IMR-90 (cell line): ENCODE measurements at regions not wholly inside any gene's neighbourhood (a gene's known extent, or its start where the extent isn't known, plus 50 kb on each side); places are given as distances from the start of the nearest gene placed in this dataset.
"Not testable (repeated sequence)": the region's sequence is repeated elsewhere in the genome, so short reads cannot be mapped to it uniquely, and the experiment has no call there.

Experiments
- ATAC-seq: fragments of 200-7000 bp; cut with Tn5 transposase; 2 replicates; pipeline ENCODE4 v1.9.1; 2020; ENCODE audit warnings: low read depth, mild to moderate bottlenecking, moderate library complexity
- BruUV-seq: library from RNA; stranded (reverse); fragments of 400-500 nt; replicated peaks from 2 replicates; lab custom pipeline; 2021; lab: Mats Ljungman, UMichigan
- CTCF ChIA-PET: fragments of 300-600 bp; formaldehyde crosslinking; extraction: SDS; loops from one replicate; lab custom pipeline; 2021; ENCODE audit warnings: antibody characterized with exemption; lab: Yijun Ruan, JAX
- POLR2A ChIA-PET: fragments of 300-600 bp; sonication (Branson Sonifier 250); formaldehyde crosslinking; loops from one replicate; lab custom pipeline; 2022; ENCODE audit warnings: antibody characterized with exemption; ENCODE audit not compliant: unreplicated experiment; lab: Charles Lee
- DNase-seq: peaks from one replicate; pipeline ENCODE4 v3.0.0; 2013
- H2AFZ ChIP-seq: replicated peaks from 2 replicates; pipeline ENCODE3; 2013; ENCODE audit warnings: low read length, mild to moderate bottlenecking; ENCODE audit not compliant: poor library complexity
- H2AK5ac ChIP-seq: 2 replicates; pipeline ENCODE4 v1.6.1; 2013; ENCODE audit warnings: low read depth, low read length, inconsistent platforms
- H2AK9ac ChIP-seq: replicated peaks from 2 replicates; pipeline ENCODE3; 2013; ENCODE audit warnings: mild to moderate bottlenecking, low read depth, low read length, moderate library complexity; ENCODE audit not compliant: poor library complexity
- H2BK120ac ChIP-seq: 2 replicates; pipeline ENCODE4 v1.6.1; 2013; ENCODE audit warnings: low read depth, low read length, inconsistent platforms
- H2BK15ac ChIP-seq: 3 replicates; pipeline ENCODE4 v1.6.1; 2013; ENCODE audit warnings: low read depth, low read length, inconsistent platforms
- H2BK20ac ChIP-seq: 2 replicates; pipeline ENCODE4 v1.6.1; 2013; ENCODE audit warnings: low read depth, mild to moderate bottlenecking, inconsistent platforms, low read length, moderate library complexity
- H2BK5ac ChIP-seq: 2 replicates; pipeline ENCODE4 v1.6.1; 2013; ENCODE audit warnings: mild to moderate bottlenecking, low read depth, low read length, inconsistent platforms; ENCODE audit not compliant: poor library complexity, severe bottlenecking
- H3K14ac ChIP-seq: replicated peaks from 2 replicates; pipeline ENCODE4 v1.6.1; 2013; ENCODE audit warnings: low read depth, low read length, inconsistent platforms
- H3K18ac ChIP-seq: 2 replicates; pipeline ENCODE4 v1.6.1; 2013; ENCODE audit warnings: low read depth, low read length, control low read depth
- H3K23ac ChIP-seq: 2 replicates; pipeline ENCODE4 v1.6.1; 2013; ENCODE audit warnings: low read depth, low read length, inconsistent platforms
- H3K27ac ChIP-seq: 2 replicates; pipeline ENCODE4 v1.5.1; 2013; ENCODE audit warnings: mild to moderate bottlenecking, control low read depth, low read length; ENCODE audit not compliant: insufficient read depth
- H3K27me3 ChIP-seq: 2 replicates; pipeline ENCODE4 v1.6.1; 2013; ENCODE audit warnings: low read length; ENCODE audit not compliant: control insufficient read depth, insufficient read depth
- H3K36me3 ChIP-seq: 2 replicates; pipeline ENCODE4 v1.6.1; 2013; ENCODE audit warnings: low read length, mixed read lengths; ENCODE audit not compliant: control insufficient read depth, insufficient read depth
- H3K4ac ChIP-seq: 2 replicates; pipeline ENCODE4 v1.6.1; 2013; ENCODE audit warnings: low read depth, low read length, inconsistent platforms
- H3K4me1 ChIP-seq: 2 replicates; pipeline ENCODE4 v1.6.1; 2013; ENCODE audit warnings: low read length, mixed read lengths; ENCODE audit not compliant: control insufficient read depth, insufficient read depth
- H3K4me2 ChIP-seq: 2 replicates; pipeline ENCODE4 v1.6.1; 2013; ENCODE audit warnings: low read depth, mild to moderate bottlenecking, control low read depth, low read length, moderate library complexity
- H3K4me3 ChIP-seq: 2 replicates; pipeline ENCODE4 v1.5.1; 2013; ENCODE audit warnings: low read depth, mild to moderate bottlenecking, control low read depth, low read length, moderate library complexity; ENCODE audit not compliant: insufficient read depth
- H3K56ac ChIP-seq: 2 replicates; pipeline ENCODE4 v1.6.1; 2013; ENCODE audit warnings: low read length, inconsistent platforms; ENCODE audit not compliant: insufficient read depth; ENCODE audit errors: extremely low read depth
- H3K79me1 ChIP-seq, 2 experiments: 2 replicates each; pipeline ENCODE4 v1.6.1; 2013; ENCODE audit warnings: low read length in 2 of 2, inconsistent platforms in 1 of 2, low read depth in 1 of 2
- H3K9ac ChIP-seq: 2 replicates; pipeline ENCODE4 v1.6.1; 2013; ENCODE audit warnings: low read depth, low read length, control low read depth
- H3K9me1 ChIP-seq: 2 replicates; pipeline ENCODE4 v1.6.1; 2013; ENCODE audit warnings: low read length, inconsistent platforms; ENCODE audit not compliant: insufficient read depth
- H3K9me3 ChIP-seq: 2 replicates; pipeline ENCODE4 v1.6.1; 2013; ENCODE audit warnings: low read length; ENCODE audit not compliant: control insufficient read depth, insufficient read depth
- H4K20me1 ChIP-seq: 2 replicates; pipeline ENCODE4 v1.6.1; 2013; ENCODE audit warnings: low read length, inconsistent platforms; ENCODE audit not compliant: insufficient read depth
- H4K5ac ChIP-seq: 2 replicates; pipeline ENCODE4 v1.6.1; 2013; ENCODE audit warnings: mild to moderate bottlenecking, low read depth, low read length, control low read depth
- H4K8ac ChIP-seq, 2 experiments: 2 replicates each; pipeline ENCODE4 v1.6.1; 2013; ENCODE audit warnings: low read depth in 2 of 2, low read length in 2 of 2, control low read depth in 1 of 2, inconsistent platforms in 1 of 2
- H4K91ac ChIP-seq: 2 replicates; pipeline ENCODE4 v1.6.1; 2013; ENCODE audit warnings: low read depth, low read length, inconsistent platforms; ENCODE audit not compliant: insufficient read depth
- CTCF ChIP-seq: conservative IDR thresholded peaks from 2 replicates; pipeline ENCODE4 v1.5.1; 2012; ENCODE audit warnings: mild to moderate bottlenecking, low read depth, low read length, improper control_type of control experiment
- MAFK ChIP-seq: IDR thresholded peaks from 2 replicates; pipeline ENCODE4 v1.6.1; 2012; ENCODE audit warnings: low read depth, low read length, improper control_type of control experiment
- WGBS, 2 experiments: methylation state at CpG; one replicate each; pipeline versions ENCODE4 v1.1.5 to v1.1.7; 2013; ENCODE audit warnings: missing lambda C conversion rate in 2 of 2; ENCODE audit not compliant: insufficient read length in 1 of 2; ENCODE audit errors: extremely low coverage in 2 of 2; 5-methylcytosine and 5-hydroxymethylcytosine counted together
- dilution Hi-C: fragments of 300-500 bp; cut with HindIII; formaldehyde crosslinking; loops from one replicate; pipeline ENCODE4 v1.14.3; 2018; ENCODE audit warnings: low sequenced_read_pairs; ENCODE audit not compliant: unreplicated experiment
- in situ Hi-C: fragments of 300-500 bp; cut with MboI; formaldehyde crosslinking; loops from 3 replicates; pipeline ENCODE4 v1.14.3; 2019; ENCODE audit warnings: low sequenced_read_pairs, inconsistent platforms, mixed read lengths
- intact Hi-C: fragments of 100-400 bp; cut with micrococcal nuclease; formaldehyde crosslinking; loops from 2 replicates; pipeline ENCODE4 v1.10.0; 2022

GRCh38 chrX:28124416-28124815 lies 143.2 kb upstream of the DCAF8L1 start:
- Histone ChIP-seq H3K79me1 (no peaks in the 10 kb centered on the region), H3K4me1 (no peaks in the 10 kb centered on the region), H3K18ac (no peak overlapping the region), H2BK20ac (no peak overlapping the region), H2BK15ac (no peak overlapping the region), H3K27ac (no peak overlapping the region), H2AK9ac (no peak overlapping the region), H3K4me3 (no peak overlapping the region), H4K20me1 (no peaks in the 10 kb centered on the region), H2AK5ac (no peak overlapping the region), H2AFZ (no peak overlapping the region), H4K91ac (no peak overlapping the region), H4K8ac (no peak overlapping the region), H4K5ac (no peak overlapping the region), H3K23ac (no peak overlapping the region), H3K56ac (no peak overlapping the region), H3K9me3 (no peaks in the 10 kb centered on the region), H2BK5ac (no peak overlapping the region), H3K4me2 (no peak overlapping the region), H3K27me3 (no peaks in the 10 kb centered on the region), H3K4ac (no peak overlapping the region), H3K9ac (no peak overlapping the region), H3K9me1 (no peaks in the 10 kb centered on the region), H2BK120ac (no peak overlapping the region), H3K14ac (no peak overlapping the region), H3K36me3 (no peaks in the 10 kb centered on the region)
- ChIA-PET POLR2A (no interaction called here), CTCF (no interaction called here)
- in situ Hi-C loops (no loop called here), dilution Hi-C loops (no loop called here), intact Hi-C loops (no loop called here)
- ATAC-seq (no peak), DNase-seq (peak; percentile 3)
- no TSS peak for BruUV-seq
- no CpG with 5 or more reads among the region's 2 CpGs for WGBS, 2 experiments
- TF ChIP-seq CTCF, result no peak
- TF ChIP-seq MAFK, result no peak

- H3K9ac ChIP-seq, DNase-seq, H3K18ac ChIP-seq, H3K56ac ChIP-seq, intact Hi-C loops, H3K27ac ChIP-seq, H2AK9ac ChIP-seq, in situ Hi-C loops, H3K23ac ChIP-seq, H3K4me1 ChIP-seq, H4K8ac ChIP-seq, BruUV-seq, H2BK20ac ChIP-seq, H3K9me1 ChIP-seq, H2AFZ ChIP-seq, H3K14ac ChIP-seq, H3K27me3 ChIP-seq, H3K4ac ChIP-seq, H3K36me3 ChIP-seq, H2BK120ac ChIP-seq, H3K9me3 ChIP-seq, CTCF ChIA-PET, H4K91ac ChIP-seq, H2BK15ac ChIP-seq, POLR2A ChIA-PET, ATAC-seq, H3K4me2 ChIP-seq, H4K5ac ChIP-seq, dilution Hi-C loops, H2AK5ac ChIP-seq, H2BK5ac ChIP-seq, H4K20me1 ChIP-seq, H3K4me3 ChIP-seq, H3K79me1 ChIP-seq: not testable (repeated sequence)
- no CpG with 5 or more reads among the region's 8 CpGs for WGBS, 2 experiments
These were observed 139.5 kb upstream of the DCAF8L1 start for GRCh38 chrX:28120580-28121245.
